ENCODE measurements at regions not wholly inside any gene's neighbourhood (a gene's known extent, or its start where the extent isn't known, plus 50 kb on each side); places are given as distances from the start of the nearest gene placed in this dataset.
"Not testable (repeated sequence)": the region's sequence is repeated elsewhere in the genome, so short reads cannot be mapped to it uniquely, and the experiment has no call there.

- DNase-seq: no peak
These were observed 1009.6 kb upstream of the PCDH7 start for GRCh38 chr4:29710519-29710918.

- no peak for DNase-seq
These were observed 1008.9 kb upstream of the PCDH7 start for GRCh38 chr4:29711226-29711625.

GRCh38 chr4:29717287-29718057 is 1002.7 kb upstream of the PCDH7 start:
- DNase-seq: no peak

GRCh38 chr4:29718136-29718535 is 1002.0 kb upstream of the PCDH7 start:
- no peak for DNase-seq

GRCh38 chr4:29722253-29722652 is 997.9 kb upstream of the PCDH7 start:
- DNase-seq: no peak

GRCh38 chr4:29726938-29727337 is 993.2 kb upstream of the PCDH7 start:
- DNase-seq: no peak

- no peak for DNase-seq
These were observed 985.6 kb upstream of the PCDH7 start for GRCh38 chr4:29734343-29735213.

GRCh38 chr4:29756966-29757365 is 963.2 kb upstream of the PCDH7 start:
- no peak for DNase-seq

GRCh38 chr4:29762151-29762550 is 958.0 kb upstream of the PCDH7 start:
- DNase-seq: no peak

- DNase-seq: no peak
These were observed 949.5 kb upstream of the PCDH7 start for GRCh38 chr4:29770627-29771026.

- not testable (repeated sequence) for DNase-seq
These were observed 932.0 kb upstream of the PCDH7 start for GRCh38 chr4:29788123-29788522.

GRCh38 chr4:29805245-29805644 is 914.9 kb upstream of the PCDH7 start:
- DNase-seq: no peak

GRCh38 chr4:29805916-29806480 is 914.2 kb upstream of the PCDH7 start:
- DNase-seq: no peak

GRCh38 chr4:29817961-29818360 is 902.2 kb upstream of the PCDH7 start:
- DNase-seq: no peak

GRCh38 chr4:29829067-29829466 is 891.1 kb upstream of the PCDH7 start:
- no peak for DNase-seq

- DNase-seq: no peak
These were observed 867.6 kb upstream of the PCDH7 start for GRCh38 chr4:29852537-29852936.

- DNase-seq: no peak
These were observed 866.3 kb upstream of the PCDH7 start for GRCh38 chr4:29853833-29854232.

GRCh38 chr4:29861307-29861706 is 858.9 kb upstream of the PCDH7 start:
- no peak for DNase-seq

GRCh38 chr4:29867412-29867811 is 852.8 kb upstream of the PCDH7 start:
- no peak for DNase-seq

GRCh38 chr4:29900336-29900735 is 819.8 kb upstream of the PCDH7 start:
- no peak for DNase-seq

- DNase-seq: no peak
These were observed 811.9 kb upstream of the PCDH7 start for GRCh38 chr4:29908276-29908675.

- no peak for DNase-seq
These were observed 792.3 kb upstream of the PCDH7 start for GRCh38 chr4:29927895-29928294.

- no peak for DNase-seq
These were observed 771.7 kb upstream of the PCDH7 start for GRCh38 chr4:29948451-29948850.

- DNase-seq: no peak
These were observed 771.3 kb upstream of the PCDH7 start for GRCh38 chr4:29948858-29949257.

Data from GDM1 (cell line).